ENCODE measurements at regions not wholly inside any gene's neighbourhood (a gene's known extent, or its start where the extent isn't known, plus 50 kb on each side); places are given as distances from the start of the nearest gene placed in this dataset.

GRCh38 chr11:79783833-79784232 is 343.0 kb upstream of the TENM4 start:
- no peaks in the 10 kb centered on the region for H3K36me3 ChIP-seq
- no peak overlapping the region for H3K27ac ChIP-seq
- no peaks in the 10 kb centered on the region for H3K27me3 ChIP-seq
- DNase-seq: no peak
- TF ChIP-seq POLR2A (IDR thresholded peaks at IDR 0.05): no peak
- TF ChIP-seq EP300 (IDR thresholded peaks at IDR 0.05): no peak
- no peak for TF ChIP-seq POLR2AphosphoS5 (IDR thresholded peaks at IDR 0.05)
- no peak for TF ChIP-seq CTCF (IDR thresholded peaks at IDR 0.05)
- 65 to 66% methylated on average over 4 of the region's 4 CpGs for WGBS, 2 donors
- intact Hi-C loops (cut with DNase I): no loop called here
- H3K4me1 ChIP-seq: no peaks in the 10 kb centered on the region
- no peak overlapping the region for H3K4me3 ChIP-seq
- H3K9me3 ChIP-seq: peaks cover 0 to 2% (median 0%) of the 10 kb centered on the region in 4 donors

- TF ChIP-seq POLR2AphosphoS5 (IDR thresholded peaks at IDR 0.05) (no peak), CTCF (IDR thresholded peaks at IDR 0.05) (no peak), EP300 (IDR thresholded peaks at IDR 0.05) (no peak), POLR2A (IDR thresholded peaks at IDR 0.05) (no peak)
- Histone ChIP-seq H3K36me3 (no peaks in the 10 kb centered on the region), H3K27me3 (no peaks in the 10 kb centered on the region), H3K9me3 (no peaks in the 10 kb centered on the region), H3K4me1 (no peaks in the 10 kb centered on the region), H3K27ac (no peak overlapping the region), H3K4me3 (no peak overlapping the region)
- DNase-seq: no peak
- WGBS, 2 donors: 0 to 45% methylated on average over 1 of the region's 1 CpG
- intact Hi-C loops (cut with DNase I): no loop called here
These were observed 327.5 kb upstream of the TENM4 start for GRCh38 chr11:79768343-79768742.

GRCh38 chr11:79762279-79762921 is 321.6 kb upstream of the TENM4 start:
- no peak for TF ChIP-seq CTCF (IDR thresholded peaks at IDR 0.05)
- no peak for TF ChIP-seq EP300 (IDR thresholded peaks at IDR 0.05)
- TF ChIP-seq POLR2AphosphoS5 (IDR thresholded peaks at IDR 0.05): no peak
- TF ChIP-seq POLR2A (IDR thresholded peaks at IDR 0.05): no peak
- no peaks in the 10 kb centered on the region for H3K36me3 ChIP-seq
- 39 to 51% methylated on average over 3 of the region's 3 CpGs for WGBS, 2 donors
- no peak for DNase-seq
- H3K4me1 ChIP-seq: no peaks in the 10 kb centered on the region
- no peaks in the 10 kb centered on the region for H3K27me3 ChIP-seq
- H3K27ac ChIP-seq: no peak overlapping the region
- intact Hi-C loops (cut with DNase I): no loop called here
- no peak overlapping the region for H3K4me3 ChIP-seq
- H3K9me3 ChIP-seq: no peaks in the 10 kb centered on the region

GRCh38 chr11:79758325-79758724 is 317.5 kb upstream of the TENM4 start:
- Histone ChIP-seq H3K9me3 (no peaks in the 10 kb centered on the region), H3K27ac (no peak overlapping the region), H3K27me3 (no peaks in the 10 kb centered on the region), H3K36me3 (no peaks in the 10 kb centered on the region), H3K4me1 (no peaks in the 10 kb centered on the region), H3K4me3 (no peak overlapping the region)
- intact Hi-C loops (cut with DNase I): no loop called here
- TF ChIP-seq EP300 (IDR thresholded peaks at IDR 0.05): no peak
- TF ChIP-seq POLR2A (IDR thresholded peaks at IDR 0.05): no peak
- TF ChIP-seq POLR2AphosphoS5 (IDR thresholded peaks at IDR 0.05): no peak
- no peak for TF ChIP-seq CTCF (IDR thresholded peaks at IDR 0.05)
- 76 to 85% methylated on average over 2 of the region's 2 CpGs for WGBS, 2 donors
- DNase-seq: no peak

- H3K36me3 ChIP-seq: no peaks in the 10 kb centered on the region
- H3K4me3 ChIP-seq: no peak overlapping the region
- no peak overlapping the region for H3K27ac ChIP-seq
- H3K27me3 ChIP-seq: no peaks in the 10 kb centered on the region
- 87 to 91% methylated on average over 1 of the region's 1 CpG for WGBS, 2 donors
- no peak for TF ChIP-seq POLR2A (IDR thresholded peaks at IDR 0.05)
- TF ChIP-seq CTCF (IDR thresholded peaks at IDR 0.05): no peak
- no peak for TF ChIP-seq EP300 (IDR thresholded peaks at IDR 0.05)
- TF ChIP-seq POLR2AphosphoS5 (IDR thresholded peaks at IDR 0.05): no peak
- no peaks in the 10 kb centered on the region for H3K4me1 ChIP-seq
- no peaks in the 10 kb centered on the region for H3K9me3 ChIP-seq
- intact Hi-C loops (cut with DNase I): no loop called here
- no peak for DNase-seq
These were observed 306.6 kb upstream of the TENM4 start for GRCh38 chr11:79747406-79747805.

Data from sigmoid colon (tissue), 6 donors.